A673 (cell line): ENCODE measurements at regions not wholly inside any gene's neighbourhood (a gene's known extent, or its start where the extent isn't known, plus 50 kb on each side); places are given as distances from the start of the nearest gene placed in this dataset.

Experiments
- EZH2 ChIP-seq: fragments of 200-600 bp; sonication (generic); IDR thresholded peaks from 2 replicates; pipeline ENCODE4 v1.6.1; 2017; ENCODE audit warnings: borderline replicate concordance, low read depth, mild to moderate bottlenecking, mixed read lengths, antibody characterized with exemption, low read length; ENCODE audit not compliant: poor library complexity, severe bottlenecking
- TF ChIP-seq, protein P1 (sequence below): fragments of 300-800, 200-600 bp; sonication (generic); conservative IDR thresholded peaks from 2 replicates; pipeline ENCODE4 v1.5.1; 2017; ENCODE audit warnings: low read depth, mild to moderate bottlenecking, antibody characterized with exemption, low read length, moderate library complexity, mixed read lengths

- TF ChIP-seq, protein P1, sequence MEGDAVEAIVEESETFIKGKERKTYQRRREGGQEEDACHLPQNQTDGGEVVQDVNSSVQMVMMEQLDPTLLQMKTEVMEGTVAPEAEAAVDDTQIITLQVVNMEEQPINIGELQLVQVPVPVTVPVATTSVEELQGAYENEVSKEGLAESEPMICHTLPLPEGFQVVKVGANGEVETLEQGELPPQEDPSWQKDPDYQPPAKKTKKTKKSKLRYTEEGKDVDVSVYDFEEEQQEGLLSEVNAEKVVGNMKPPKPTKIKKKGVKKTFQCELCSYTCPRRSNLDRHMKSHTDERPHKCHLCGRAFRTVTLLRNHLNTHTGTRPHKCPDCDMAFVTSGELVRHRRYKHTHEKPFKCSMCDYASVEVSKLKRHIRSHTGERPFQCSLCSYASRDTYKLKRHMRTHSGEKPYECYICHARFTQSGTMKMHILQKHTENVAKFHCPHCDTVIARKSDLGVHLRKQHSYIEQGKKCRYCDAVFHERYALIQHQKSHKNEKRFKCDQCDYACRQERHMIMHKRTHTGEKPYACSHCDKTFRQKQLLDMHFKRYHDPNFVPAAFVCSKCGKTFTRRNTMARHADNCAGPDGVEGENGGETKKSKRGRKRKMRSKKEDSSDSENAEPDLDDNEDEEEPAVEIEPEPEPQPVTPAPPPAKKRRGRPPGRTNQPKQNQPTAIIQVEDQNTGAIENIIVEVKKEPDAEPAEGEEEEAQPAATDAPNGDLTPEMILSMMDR = no peak
- no peak for TF ChIP-seq EZH2
Measured at GRCh38 chr6:113363866-113364265, 493.3 kb upstream of the MARCKS start.
